ENCODE measurements at regions not wholly inside any gene's neighbourhood (a gene's known extent, or its start where the extent isn't known, plus 50 kb on each side); places are given as distances from the start of the nearest gene placed in this dataset.

GRCh38 chr9:90950600-90950999 lies 149.0 kb downstream of the SYK start:
- no peak for TF ChIP-seq CTCF (IDR thresholded peaks at IDR 0.05; ENCODE audit: insufficient read depth, low read depth, low read length)
- TF ChIP-seq EZH2 (IDR thresholded peaks at IDR 0.05; ENCODE audit: insufficient read depth, low read length): no peak

All from astrocyte (in vitro differentiated cells and primary cell).